ENCODE measurements at regions not wholly inside any gene's neighbourhood (a gene's known extent, or its start where the extent isn't known, plus 50 kb on each side); places are given as distances from the start of the nearest gene placed in this dataset.

GRCh38 chr10:133021116-133021962, 66.4 kb upstream of the ADGRA1 start:
- no peak for TF ChIP-seq CTCF (IDR thresholded peaks at IDR 0.05)
- DNase-seq: no peak
- CTCF ChIA-PET: no interaction called here

GRCh38 chr10:133020193-133020817, 67.4 kb upstream of the ADGRA1 start:
- Mint-ChIP-seq H3K4me3 (no peak overlapping the region), H3K27me3 (no peaks in the 10 kb centered on the region)

More at GRCh38 chr10:133021116-133021962, 66.4 kb upstream of the ADGRA1 start:
- no peaks in the 10 kb centered on the region for H3K36me3 Mint-ChIP-seq (ENCODE audit: low read depth)
- H3K27me3 Mint-ChIP-seq: no peaks in the 10 kb centered on the region
- intact Hi-C loops (cut with micrococcal nuclease): no loop called here
- no peak overlapping the region for H3K4me3 Mint-ChIP-seq
- POLR2A ChIA-PET: no interaction called here
- no peaks in the 10 kb centered on the region for H3K4me1 Mint-ChIP-seq (ENCODE audit: low read depth)
- no peak for ATAC-seq
- no peaks in the 10 kb centered on the region for H3K9me3 Mint-ChIP-seq
- H3K27ac Mint-ChIP-seq: no peak overlapping the region

GRCh38 chr10:133019651-133020050, 68.1 kb upstream of the ADGRA1 start:
- no peaks in the 10 kb centered on the region for H3K9me3 Mint-ChIP-seq
- ATAC-seq: no peak
- no peak for TF ChIP-seq CTCF (IDR thresholded peaks at IDR 0.05)
- CTCF ChIA-PET: no interaction called here
- POLR2A ChIA-PET: no interaction called here
- no peaks in the 10 kb centered on the region for H3K27me3 Mint-ChIP-seq
- no peak overlapping the region for H3K4me3 Mint-ChIP-seq
- H3K36me3 Mint-ChIP-seq (ENCODE audit: low read depth): no peaks in the 10 kb centered on the region
- intact Hi-C loops (cut with micrococcal nuclease): no loop called here
- no peak overlapping the region for H3K27ac Mint-ChIP-seq
- DNase-seq: no peak
- no peaks in the 10 kb centered on the region for H3K4me1 Mint-ChIP-seq (ENCODE audit: low read depth)

More at GRCh38 chr10:133020193-133020817, 67.4 kb upstream of the ADGRA1 start:
- CTCF ChIA-PET: no interaction called here
- intact Hi-C loops (cut with micrococcal nuclease): no loop called here
- no peaks in the 10 kb centered on the region for H3K4me1 Mint-ChIP-seq (ENCODE audit: low read depth)
- no peaks in the 10 kb centered on the region for H3K9me3 Mint-ChIP-seq
- POLR2A ChIA-PET: no interaction called here
- ATAC-seq: no peak
- TF ChIP-seq CTCF (IDR thresholded peaks at IDR 0.05): no peak
- no peaks in the 10 kb centered on the region for H3K36me3 Mint-ChIP-seq (ENCODE audit: low read depth)
- no peak overlapping the region for H3K27ac Mint-ChIP-seq
- no peak for DNase-seq

GRCh38 chr10:133019191-133019590, 68.5 kb upstream of the ADGRA1 start:
- CTCF ChIA-PET: no interaction called here
- no peak for ATAC-seq
- intact Hi-C loops (cut with micrococcal nuclease): no loop called here
- Mint-ChIP-seq H3K4me3 (no peak overlapping the region), H3K9me3 (no peaks in the 10 kb centered on the region), H3K4me1 (ENCODE audit: low read depth) (no peaks in the 10 kb centered on the region), H3K27ac (no peak overlapping the region), H3K27me3 (no peaks in the 10 kb centered on the region), H3K36me3 (ENCODE audit: low read depth) (no peaks in the 10 kb centered on the region)
- DNase-seq: no peak
- TF ChIP-seq CTCF (IDR thresholded peaks at IDR 0.05): no peak
- POLR2A ChIA-PET: no interaction called here

- H3K36me3 Mint-ChIP-seq (ENCODE audit: low read depth): no peaks in the 10 kb centered on the region
- ChIA-PET POLR2A (no interaction called here), CTCF (no interaction called here)
- no peak overlapping the region for H3K4me3 Mint-ChIP-seq
- ATAC-seq (no peak), DNase-seq (no peak)
- intact Hi-C loops (cut with micrococcal nuclease): no loop called here
- TF ChIP-seq CTCF (IDR thresholded peaks at IDR 0.05): no peak
- H3K27me3 Mint-ChIP-seq: no peaks in the 10 kb centered on the region
- no peak overlapping the region for H3K27ac Mint-ChIP-seq
- no peaks in the 10 kb centered on the region for H3K4me1 Mint-ChIP-seq (ENCODE audit: low read depth)
- H3K9me3 Mint-ChIP-seq: no peaks in the 10 kb centered on the region
Observed at GRCh38 chr10:133018491-133018890, 69.2 kb upstream of the ADGRA1 start.
